Esophagus mucosa (tissue), 1 donor: ENCODE measurements at regions not wholly inside any gene's neighbourhood (a gene's known extent, or its start where the extent isn't known, plus 50 kb on each side); places are given as distances from the start of the nearest gene placed in this dataset.

ENCODE experiments used
- ATAC-seq: fragments of 200-7000 bp; cut with Tn5 transposase; one replicate; pipeline ENCODE4 v1.9.1; 2020
- donor health status: DM: yes; HTN: yes; CAD: no.

- ATAC-seq = no peak
These were observed 352.3 kb downstream of the GRXCR1 start for GRCh38 chr4:43244688-43245382.

GRCh38 chr4:43251841-43252240 lies 359.3 kb downstream of the GRXCR1 start:
- no peak for ATAC-seq

DNA sequence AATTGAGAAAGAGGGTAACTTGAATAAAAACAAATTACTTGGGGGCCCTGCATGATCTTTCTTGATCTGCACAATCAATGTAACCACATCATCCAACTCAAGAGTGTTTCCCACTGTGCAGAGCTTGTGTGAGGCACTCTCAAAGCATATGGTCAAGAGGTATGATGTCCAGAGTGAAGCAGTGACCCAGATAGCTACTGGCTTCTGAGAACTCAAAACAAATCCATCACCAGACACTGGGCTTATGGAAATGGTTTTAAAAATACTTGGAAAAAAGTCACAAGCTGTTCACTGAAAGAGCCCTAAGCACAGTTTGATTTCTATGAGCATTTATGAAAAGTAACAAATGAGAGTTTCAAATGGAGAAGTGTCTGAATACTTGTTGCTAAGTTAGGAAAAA lies 361.0 kb downstream of the GRXCR1 start:
- no peak for ATAC-seq

- no peak for ATAC-seq
These were observed 372.2 kb downstream of the GRXCR1 start for GRCh38 chr4:43264730-43265129.

DNA sequence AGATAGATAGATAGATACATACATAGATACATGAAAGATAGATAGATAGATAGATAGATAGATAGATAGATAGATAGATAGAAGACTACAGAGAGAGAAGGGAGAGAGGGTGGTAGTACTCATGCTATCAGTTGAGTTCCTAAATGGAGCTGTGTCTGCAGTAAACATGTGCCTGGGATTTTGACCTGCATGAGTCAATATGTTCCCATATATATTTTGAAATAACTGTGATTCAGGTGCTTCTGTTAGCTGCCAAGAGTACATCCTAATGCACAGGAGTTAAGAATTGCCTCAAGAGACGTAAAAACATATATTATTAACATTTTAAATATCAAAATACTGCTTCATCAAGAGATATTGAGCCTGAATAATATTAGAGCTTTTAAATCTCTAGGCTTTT lies 379.4 kb downstream of the GRXCR1 start:
- no peak for ATAC-seq

- ATAC-seq = no peak
These were observed 381.9 kb downstream of the GRXCR1 start for GRCh38 chr4:43274376-43274775.

DNA sequence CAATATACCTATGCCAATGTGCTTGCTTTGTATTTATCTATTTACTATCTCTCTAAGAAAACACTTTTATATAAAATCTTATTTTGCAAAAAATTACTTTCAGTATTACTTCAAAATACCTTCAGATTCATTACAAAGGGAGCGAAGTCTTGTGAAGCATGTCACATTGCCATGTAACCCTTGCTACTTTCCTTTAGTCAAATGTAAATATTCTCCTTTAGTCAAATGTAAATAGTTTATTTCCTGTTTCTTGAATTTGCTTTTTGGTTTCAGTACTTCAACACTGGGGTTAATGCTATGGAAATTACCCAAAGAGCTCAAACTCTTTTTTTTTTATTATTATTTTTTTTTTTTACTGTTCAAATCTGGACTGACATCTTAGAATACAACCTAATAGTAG lies 383.3 kb downstream of the GRXCR1 start:
- no peak for ATAC-seq

DNA sequence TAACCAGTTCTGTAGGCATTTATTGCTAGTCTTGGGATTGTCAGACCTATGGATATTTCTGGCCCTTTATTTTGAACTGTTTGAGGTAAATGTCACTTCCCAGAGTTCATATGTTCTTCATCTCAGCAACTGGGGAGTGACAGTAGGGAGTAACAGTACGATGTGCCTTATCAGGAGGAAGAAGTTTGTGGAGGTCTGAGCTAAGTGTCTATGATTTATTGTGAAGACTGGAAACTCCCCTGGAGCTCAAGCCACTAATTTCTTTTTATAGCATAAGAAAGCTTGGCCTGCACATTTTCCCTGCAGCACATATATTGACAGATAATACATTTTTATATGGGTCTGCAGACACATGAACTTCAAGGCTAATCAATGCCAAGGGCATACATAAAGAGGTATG lies 383.8 kb downstream of the GRXCR1 start:
- ATAC-seq = no peak

GRCh38 chr4:43277003-43277402 lies 384.5 kb downstream of the GRXCR1 start:
- no peak for ATAC-seq

DNA sequence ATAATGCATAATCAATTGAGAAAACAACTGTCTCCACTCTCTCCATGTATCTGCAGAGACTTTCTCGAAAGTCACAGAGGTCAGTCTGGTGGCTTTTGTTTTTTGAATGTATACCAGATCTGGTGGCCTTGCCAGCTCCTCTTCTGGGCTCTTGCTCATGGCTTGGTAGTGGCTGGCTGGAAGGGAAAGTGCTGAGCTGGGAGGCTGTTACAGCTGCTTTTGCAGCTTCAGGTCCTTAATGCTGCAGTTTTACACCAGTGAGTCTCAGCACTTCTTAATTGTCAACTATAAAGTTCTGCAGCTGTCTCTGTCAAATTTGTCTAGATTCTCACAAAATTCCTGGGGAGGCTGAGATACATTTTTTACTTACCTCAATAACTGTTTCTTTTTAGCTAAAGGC lies 390.0 kb downstream of the GRXCR1 start:
- ATAC-seq = no peak

DNA sequence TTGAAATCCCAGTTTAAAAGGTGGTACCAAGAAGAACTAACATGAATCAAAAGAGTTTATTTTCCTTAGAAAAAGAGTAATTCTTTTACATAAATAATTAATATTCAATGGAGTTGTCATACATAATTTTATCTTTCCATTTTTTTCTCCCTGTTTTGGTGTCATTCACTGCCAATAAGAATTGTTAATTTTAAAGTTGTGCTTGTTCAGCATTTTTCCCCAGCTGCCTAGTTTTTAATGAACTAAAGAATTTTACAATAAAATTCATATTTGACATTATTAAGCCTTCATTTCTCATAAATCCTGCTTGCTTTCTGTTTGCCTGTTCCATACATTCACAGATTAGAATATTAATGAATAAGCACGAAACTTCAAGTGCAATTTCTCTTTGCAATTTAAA lies 393.6 kb downstream of the GRXCR1 start:
- no peak for ATAC-seq

DNA sequence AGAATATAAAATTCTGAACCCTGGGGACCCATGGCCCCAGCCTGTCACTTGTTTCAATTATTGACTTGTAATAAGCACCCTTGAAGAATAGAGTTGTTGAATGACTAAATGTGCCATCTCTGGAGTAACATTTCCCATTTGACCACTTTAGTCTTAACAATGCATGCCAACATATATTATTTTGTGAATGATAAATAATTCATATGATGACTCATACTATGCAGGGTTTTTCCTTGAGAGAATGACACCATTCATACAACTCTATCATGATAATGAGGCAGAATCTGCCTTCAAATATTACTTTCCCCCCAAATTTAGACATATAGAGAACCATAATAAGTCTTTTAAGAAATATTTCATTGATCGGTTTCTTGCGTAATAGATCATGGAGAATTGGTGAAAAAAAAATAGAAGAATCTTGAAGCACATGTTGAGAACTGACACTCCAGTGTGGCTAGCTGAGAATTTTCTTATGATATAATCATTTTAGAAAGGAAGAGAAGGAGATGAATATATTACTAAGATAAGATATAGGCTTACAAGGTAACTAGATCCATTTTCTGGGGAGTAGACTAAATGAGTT lies 404.5 kb downstream of the GRXCR1 start:
- ATAC-seq = no peak

DNA sequence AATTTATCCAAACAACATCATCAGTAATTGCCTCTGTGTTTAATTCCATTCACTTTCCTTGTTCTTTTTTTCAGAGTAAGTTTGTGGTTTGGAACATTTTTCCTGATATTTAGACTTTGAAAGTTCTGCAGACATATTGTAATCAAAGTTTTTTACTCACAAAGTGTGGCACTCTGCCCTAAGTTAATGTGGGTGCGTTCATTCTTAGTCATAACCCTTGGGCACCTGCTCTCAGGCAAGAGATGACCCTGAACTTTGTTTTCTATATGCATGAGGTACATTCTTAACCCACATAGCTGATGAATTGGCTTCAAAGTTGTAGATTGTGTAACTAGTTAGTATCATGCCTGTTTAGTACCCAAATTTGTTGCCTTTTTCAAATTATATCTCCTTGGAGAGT lies 424.3 kb downstream of the GRXCR1 start:
- no peak for ATAC-seq

DNA sequence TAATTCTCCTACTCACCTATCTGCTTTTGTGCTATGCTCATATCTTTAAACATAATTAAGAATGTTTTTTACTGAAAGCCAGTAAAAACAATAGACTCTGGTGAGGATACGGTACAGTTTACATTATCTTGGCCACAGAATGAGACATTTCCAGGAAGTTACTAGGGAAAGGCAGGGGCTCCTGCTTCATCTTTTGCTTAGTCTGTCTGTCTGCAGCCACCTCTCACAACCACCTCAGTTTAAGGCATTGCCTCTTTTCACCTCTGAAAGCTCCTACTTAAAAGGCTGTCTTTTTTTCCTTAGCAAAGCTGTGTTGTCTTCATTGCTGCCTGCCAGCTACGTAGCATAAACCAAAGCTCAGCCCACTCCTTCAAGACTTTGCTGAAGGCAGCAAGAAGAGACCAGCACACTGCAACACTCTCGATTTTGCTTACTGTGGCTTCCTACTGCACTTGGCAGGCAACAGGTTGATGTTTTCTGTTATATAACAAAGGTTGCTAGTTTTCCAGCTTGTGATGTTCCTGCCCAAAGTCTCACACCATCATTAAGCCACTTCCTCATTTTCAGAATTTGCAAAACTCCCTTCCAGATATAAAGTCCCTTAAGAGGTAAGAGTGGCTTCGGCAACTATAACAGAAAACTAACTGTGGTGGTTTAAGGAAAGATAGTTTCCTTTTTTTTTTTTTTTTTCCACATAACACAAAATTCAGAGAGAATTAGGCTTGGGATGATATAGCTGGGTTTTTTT lies 432.9 kb downstream of the GRXCR1 start:
- no peak for ATAC-seq

- ATAC-seq = peak; percentile 38
These were observed 437.8 kb downstream of the GRXCR1 start for GRCh38 chr4:43330288-43330687.

GRCh38 chr4:43331226-43332051 lies 438.9 kb downstream of the GRXCR1 start:
- no peak for ATAC-seq

DNA sequence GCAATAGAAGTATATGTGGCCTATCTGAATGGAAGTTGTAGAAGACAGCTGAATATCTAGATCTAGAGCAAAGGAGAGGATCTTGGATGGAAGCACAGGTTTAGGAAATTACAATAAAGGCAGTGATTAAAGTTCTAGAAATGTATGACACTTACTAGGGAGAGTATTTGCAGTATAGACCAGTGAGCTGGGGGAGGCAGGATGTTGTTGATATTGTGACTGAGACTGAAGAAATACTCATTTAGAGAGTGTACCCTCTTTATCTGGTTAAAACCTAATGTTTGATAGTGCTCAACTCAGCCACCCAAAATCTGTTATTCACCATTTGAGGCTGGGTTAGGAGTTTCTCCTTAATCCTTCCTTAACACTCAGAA lies 439.5 kb downstream of the GRXCR1 start:
- no peak for ATAC-seq

- ATAC-seq = no peak
These were observed 445.2 kb downstream of the GRXCR1 start for GRCh38 chr4:43337707-43338106.

GRCh38 chr4:43339435-43339834 lies 446.9 kb downstream of the GRXCR1 start:
- ATAC-seq = no peak

- ATAC-seq = no peak
These were observed 449.2 kb downstream of the GRXCR1 start for GRCh38 chr4:43341741-43342140.

DNA sequence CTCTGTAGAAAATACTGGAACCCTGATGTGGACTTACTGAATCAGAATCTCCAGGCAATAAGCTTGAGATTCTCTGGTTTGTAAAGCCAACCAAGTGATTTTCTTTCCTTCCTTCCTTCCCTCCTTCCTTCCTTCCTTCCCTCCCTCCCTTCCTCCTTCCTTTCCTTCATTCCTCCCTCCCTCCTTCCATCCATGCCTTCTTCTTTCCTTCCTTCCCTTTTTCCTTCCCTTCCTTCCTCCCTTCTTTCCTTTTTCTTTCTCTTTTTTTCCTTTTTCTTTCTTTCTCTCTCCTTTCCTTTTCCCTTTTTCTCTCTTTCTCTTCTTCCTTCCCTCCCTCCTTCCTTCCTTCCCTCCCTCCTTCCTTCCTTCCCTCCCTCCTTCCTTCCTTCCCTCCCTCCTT lies 450.8 kb downstream of the GRXCR1 start:
- ATAC-seq = no peak

GRCh38 chr4:43345323-43345925 lies 452.9 kb downstream of the GRXCR1 start:
- no peak for ATAC-seq

DNA sequence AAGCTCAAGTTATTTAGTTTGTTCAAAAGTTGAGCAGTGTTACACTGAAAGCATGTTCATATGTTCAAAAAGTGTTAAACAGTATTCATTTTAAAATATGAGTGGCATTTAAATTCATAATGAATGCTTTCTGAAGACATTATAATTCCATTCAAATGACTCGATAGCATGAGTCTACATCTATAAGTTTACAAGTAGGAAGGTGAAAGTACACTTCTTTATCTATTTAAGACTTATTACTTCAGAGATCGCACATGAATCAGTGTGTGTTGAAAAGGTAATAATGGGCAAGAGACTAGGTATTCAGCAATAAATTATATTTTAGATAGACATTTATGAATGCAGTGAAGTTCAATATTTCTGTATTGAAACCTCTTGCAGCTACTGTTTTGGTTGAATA lies 456.1 kb downstream of the GRXCR1 start:
- ATAC-seq = no peak
